Activated CD8-positive, alpha-beta memory T cell treated with anti-CD3 and anti-CD28 coated beads, Interleukin-2, amount 50 U/mL, for 1 hour (primary cell): ENCODE measurements at regions not wholly inside any gene's neighbourhood (a gene's known extent, or its start where the extent isn't known, plus 50 kb on each side); places are given as distances from the start of the nearest gene placed in this dataset.
"Not testable (repeated sequence)": the region's sequence is repeated elsewhere in the genome, so short reads cannot be mapped to it uniquely, and the experiment has no call there.

ENCODE experiments used
- DNase-seq: peaks from one replicate; pipeline ENCODE4 v3.0.0-alpha.2; 2020; ENCODE audit errors: extremely low read depth

GRCh38 chr11:35046681-35047080 lies 92.3 kb upstream of the CD44 start:
- DNase-seq = no peak

GRCh38 chr11:35047179-35047578 lies 91.8 kb upstream of the CD44 start:
- peak; percentile 49 for DNase-seq

- no peak for DNase-seq
Measured at GRCh38 chr11:35047769-35048168, 91.2 kb upstream of the CD44 start.

- DNase-seq = not testable (repeated sequence)
Measured at GRCh38 chr11:35048346-35048745, 90.6 kb upstream of the CD44 start.

- no peak for DNase-seq
Measured at GRCh38 chr11:35049859-35050531, 89.0 kb upstream of the CD44 start.

- no peak for DNase-seq
Measured at GRCh38 chr11:35050541-35050995, 88.4 kb upstream of the CD44 start.

- DNase-seq = no peak
Measured at GRCh38 chr11:35056391-35057093, 82.4 kb upstream of the CD44 start.

- no peak for DNase-seq
Measured at GRCh38 chr11:35057926-35058668, 80.9 kb upstream of the CD44 start.

- no peak for DNase-seq
Measured at GRCh38 chr11:35058669-35059434, 80.1 kb upstream of the CD44 start.

- DNase-seq = no peak
Measured at GRCh38 chr11:35061516-35062440, 77.2 kb upstream of the CD44 start.

- no peak for DNase-seq
Measured at GRCh38 chr11:35063488-35063931, 75.5 kb upstream of the CD44 start.

- DNase-seq = no peak
Measured at GRCh38 chr11:35064114-35064800, 74.7 kb upstream of the CD44 start.

GRCh38 chr11:35065566-35065965 lies 73.4 kb upstream of the CD44 start:
- DNase-seq = no peak

GRCh38 chr11:35066030-35066429 lies 72.9 kb upstream of the CD44 start:
- DNase-seq = no peak

- DNase-seq = no peak
Measured at GRCh38 chr11:35066783-35067423, 72.1 kb upstream of the CD44 start.

GRCh38 chr11:35071722-35072121 lies 67.2 kb upstream of the CD44 start:
- no peak for DNase-seq

GRCh38 chr11:35073691-35074419 lies 65.1 kb upstream of the CD44 start:
- DNase-seq = no peak

GRCh38 chr11:35076201-35077100 lies 62.5 kb upstream of the CD44 start:
- no peak for DNase-seq
